HEK293T (cell line): ENCODE measurements at regions not wholly inside any gene's neighbourhood (a gene's known extent, or its start where the extent isn't known, plus 50 kb on each side); places are given as distances from the start of the nearest gene placed in this dataset.

Experiments used
- BHLHE40 ChIP-seq: fragments of 450-650 bp; IDR thresholded peaks from 2 replicates; pipeline ENCODE4 v1.6.1; 2016; ENCODE audit warnings: mild to moderate bottlenecking, moderate library complexity, borderline replicate concordance
- CTBP1 ChIP-seq: fragments of 450-650 bp; IDR thresholded peaks from 2 replicates; pipeline ENCODE4 v1.6.1; 2016; ENCODE audit warnings: borderline replicate concordance
- FOXA1 ChIP-seq: fragments of 450-650 bp; IDR thresholded peaks from 2 replicates; pipeline ENCODE4 v1.6.1; 2016; ENCODE audit warnings: mild to moderate bottlenecking
- FOXK2 ChIP-seq: fragments of 450-650 bp; IDR thresholded peaks from 2 replicates; pipeline ENCODE4 v1.6.1; 2016; ENCODE audit warnings: mild to moderate bottlenecking
- FOXM1 ChIP-seq: fragments of 450-650 bp; IDR thresholded peaks from 2 replicates; pipeline ENCODE4 v1.6.1; 2017; ENCODE audit warnings: mild to moderate bottlenecking, borderline replicate concordance
- HDGF ChIP-seq: fragments of 450-650 bp; IDR thresholded peaks from 2 replicates; pipeline ENCODE4 v1.6.1; 2017; ENCODE audit warnings: antibody characterized with exemption, borderline replicate concordance
- NFRKB ChIP-seq: fragments of 450-650 bp; IDR thresholded peaks from 2 replicates; pipeline ENCODE4 v1.6.1; 2016; ENCODE audit warnings: mild to moderate bottlenecking, moderate library complexity
- SP1 ChIP-seq: fragments of 450-650 bp; IDR thresholded peaks from 2 replicates; pipeline ENCODE4 v1.6.1; 2017
- SUZ12 ChIP-seq: fragments of 450-650 bp; IDR thresholded peaks from 2 replicates; pipeline ENCODE4 v1.6.1; 2016; ENCODE audit warnings: mild to moderate bottlenecking
- TARDBP ChIP-seq: fragments of 450-650 bp; IDR thresholded peaks from 2 replicates; pipeline ENCODE4 v1.6.1; 2016
- ZNF384 ChIP-seq: fragments of 450-650 bp; IDR thresholded peaks from 2 replicates; pipeline ENCODE4 v1.6.1; 2016

DNA sequence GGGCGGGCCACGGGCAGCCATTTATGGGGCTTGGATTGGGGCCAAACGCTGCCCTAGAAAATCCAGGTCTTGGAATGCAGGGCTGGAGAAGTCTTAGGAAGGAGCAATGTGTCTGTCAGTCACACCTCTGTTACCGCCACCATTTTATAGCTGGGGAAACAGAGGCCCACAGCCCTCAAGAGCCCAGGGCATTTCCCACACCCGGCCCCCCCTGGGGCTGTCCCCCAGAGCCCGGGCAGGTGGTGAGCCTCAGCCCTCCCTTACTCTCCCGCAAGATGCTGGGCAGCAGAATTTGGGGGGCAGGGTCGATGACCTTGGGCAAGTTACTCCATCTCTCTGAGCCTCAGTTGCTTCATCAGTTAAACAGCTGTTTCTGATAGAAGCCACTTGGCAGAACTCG lies 508.2 kb downstream of the SHQ1 start:
- TF ChIP-seq FOXM1 (no peak), CTBP1 (no peak), SP1 (no peak), SUZ12 (no peak), FOXA1 (no peak), NFRKB (no peak), BHLHE40 (no peak), ZNF384 (no peak), FOXK2 (no peak), TARDBP (no peak), HDGF (no peak)
